NCI-H2227 treated with DMSO at 0.1 percent for 48 hours (cell line): ENCODE measurements at regions not wholly inside any gene's neighbourhood (a gene's known extent, or its start where the extent isn't known, plus 50 kb on each side); places are given as distances from the start of the nearest gene placed in this dataset.
"Not testable (repeated sequence)": the region's sequence is repeated elsewhere in the genome, so short reads cannot be mapped to it uniquely, and the experiment has no call there.

Experiments used
- DNase-seq: peaks from one replicate; lab custom pipeline; 2025; lab: John Stamatoyannopoulos, UW

GRCh38 chr3:112736805-112737566 is 96.0 kb upstream of the CCDC80 start:
- no peak for DNase-seq

GRCh38 chr3:112736386-112736785 is 95.4 kb upstream of the CCDC80 start:
- DNase-seq: no peak

GRCh38 chr3:112735926-112736325 is 95.0 kb upstream of the CCDC80 start:
- DNase-seq: no peak

DNA sequence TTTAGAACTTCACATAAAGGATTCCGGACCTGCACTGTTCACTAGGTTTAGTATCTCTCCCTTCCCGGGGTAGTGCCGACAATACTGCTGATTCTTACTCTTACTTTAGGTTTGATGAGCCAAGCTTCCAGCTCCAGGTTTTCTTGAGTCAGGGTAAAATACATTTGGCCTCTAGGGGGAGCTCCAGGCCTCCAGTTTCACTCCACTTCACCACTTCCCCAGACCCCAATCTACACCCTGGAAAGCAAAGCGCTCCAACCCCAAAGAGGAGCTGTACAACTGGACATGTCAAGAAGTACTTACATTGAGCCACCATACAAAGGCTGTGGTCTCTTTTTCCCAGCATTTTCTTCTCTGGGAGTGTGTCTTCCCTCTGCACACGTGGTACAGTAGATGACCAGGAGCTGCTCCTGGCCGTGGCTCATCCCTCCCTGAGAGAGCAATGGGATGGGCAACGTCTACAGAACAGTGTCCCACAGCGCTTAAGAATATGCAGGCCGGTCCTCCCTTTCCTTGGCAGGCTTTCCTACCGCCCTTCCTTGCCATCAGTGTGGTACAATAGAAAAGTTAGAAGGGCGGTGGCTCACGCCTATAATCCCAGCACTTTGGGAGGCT is 93.9 kb upstream of the CCDC80 start:
- no peak for DNase-seq

GRCh38 chr3:112734171-112734570 is 93.2 kb upstream of the CCDC80 start:
- no peak for DNase-seq

DNA sequence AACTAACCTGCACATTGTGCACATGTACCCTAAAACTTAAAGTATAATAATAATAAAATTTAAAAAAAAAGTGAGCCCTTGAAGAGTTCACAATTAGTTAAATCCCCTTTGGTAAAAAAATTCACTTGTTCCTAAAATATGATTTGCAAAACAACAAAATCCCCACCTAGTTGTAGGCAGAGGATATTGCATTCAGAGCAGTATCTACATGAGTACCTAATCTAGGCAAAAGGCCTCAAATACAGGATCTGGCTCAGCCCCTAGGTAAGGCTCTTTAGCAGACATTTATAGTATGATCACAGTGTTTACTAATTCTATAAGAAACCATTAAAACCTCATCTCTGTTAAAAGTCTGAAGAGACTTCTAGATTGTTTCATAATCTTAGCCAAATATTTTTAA is 89.3 kb upstream of the CCDC80 start:
- no peak for DNase-seq

DNA sequence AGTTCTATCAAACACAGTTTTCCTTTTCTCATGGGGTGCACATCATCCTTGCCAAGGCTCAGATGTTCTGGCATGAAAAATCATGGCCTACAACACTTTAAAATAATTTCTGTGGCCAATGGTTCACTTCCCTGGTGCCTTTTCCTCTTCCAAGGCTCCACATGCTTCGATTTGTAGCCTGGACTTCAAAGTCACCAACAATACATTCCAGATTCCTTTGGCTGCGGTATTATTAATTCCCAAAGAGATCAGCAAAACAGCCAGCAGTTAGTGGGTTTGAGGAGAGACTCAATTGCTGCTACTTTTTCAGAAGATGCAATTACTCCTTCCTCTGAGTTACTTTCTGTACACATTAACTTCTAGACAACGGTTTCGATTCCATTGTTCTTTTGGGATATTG is 80.3 kb upstream of the CCDC80 start:
- DNase-seq: no peak

GRCh38 chr3:112718967-112719366 is 78.0 kb upstream of the CCDC80 start:
- DNase-seq: no peak

GRCh38 chr3:112718516-112718915 is 77.6 kb upstream of the CCDC80 start:
- DNase-seq: no peak

- no peak for DNase-seq
Observed at GRCh38 chr3:112709911-112710310, 69.0 kb upstream of the CCDC80 start.

DNA sequence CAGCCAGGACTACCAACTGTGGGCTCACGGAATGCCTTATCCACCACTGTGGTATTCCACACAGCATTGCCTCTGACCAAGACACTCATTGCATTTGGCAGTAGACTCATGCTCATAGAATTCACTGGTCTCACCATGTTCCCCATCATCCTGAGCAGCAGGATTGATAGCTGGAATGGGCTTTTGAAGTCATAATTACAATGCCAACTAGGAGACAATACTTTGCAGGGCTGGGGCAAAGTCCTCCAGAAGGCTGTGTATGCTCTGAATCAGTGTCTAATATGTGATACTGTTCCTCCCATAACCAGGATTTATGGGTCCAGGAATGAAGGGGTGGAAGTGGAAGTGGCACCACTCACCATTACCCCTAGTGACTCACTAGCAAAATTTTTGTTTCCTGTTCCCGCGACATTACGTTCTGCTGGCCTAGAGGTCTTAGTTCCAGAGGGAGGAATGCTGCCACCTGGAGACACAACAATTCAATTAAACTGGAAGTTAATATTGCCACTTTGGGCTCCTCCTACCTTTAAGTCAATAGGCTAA is 58.6 kb upstream of the CCDC80 start:
- DNase-seq: no peak

- not testable (repeated sequence) for DNase-seq
Observed at GRCh38 chr3:112698442-112698841, 57.5 kb upstream of the CCDC80 start.

DNA sequence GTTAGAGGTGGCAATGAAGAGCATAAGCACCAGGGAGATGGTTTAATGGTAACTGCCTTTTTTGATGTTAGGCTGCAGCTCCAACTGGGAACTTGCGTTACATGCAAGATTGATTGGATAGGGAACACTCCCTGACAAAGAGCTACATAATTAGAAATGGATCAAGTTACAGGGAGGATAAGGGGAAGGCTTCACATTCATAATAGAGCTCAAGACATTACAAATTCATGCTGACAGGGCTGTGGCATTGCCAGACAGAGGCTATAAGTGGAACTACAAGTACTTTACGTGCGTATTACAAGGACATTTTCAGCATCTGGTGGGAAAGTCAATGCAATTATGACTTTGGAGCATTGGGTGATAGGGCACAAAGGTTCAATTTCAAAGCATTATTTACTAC is 55.3 kb upstream of the CCDC80 start:
- DNase-seq: not testable (repeated sequence)

- DNase-seq: not testable (repeated sequence)
Observed at GRCh38 chr3:112695377-112696108, 54.6 kb upstream of the CCDC80 start.

GRCh38 chr3:112694906-112695305 is 54.0 kb upstream of the CCDC80 start:
- not testable (repeated sequence) for DNase-seq

DNA sequence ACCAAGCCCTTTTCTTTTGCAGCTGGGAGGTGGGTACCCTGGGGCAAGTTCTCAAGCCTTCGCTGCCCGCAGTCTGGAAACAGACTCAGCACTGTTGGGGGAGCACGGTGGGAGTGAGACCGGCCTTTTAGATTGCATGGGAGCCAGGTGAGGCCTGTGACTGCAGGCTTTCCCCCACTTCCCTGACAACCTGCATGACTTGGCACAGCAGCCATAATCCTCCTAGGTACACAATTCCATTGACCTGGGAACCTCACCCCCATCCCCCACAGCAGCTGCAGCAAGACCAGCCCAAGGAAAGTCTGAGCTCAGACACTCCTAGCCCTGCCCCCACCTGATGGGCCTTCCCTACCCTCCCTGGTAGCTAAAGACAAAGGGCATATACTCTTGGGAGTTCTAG is 52.2 kb upstream of the CCDC80 start:
- DNase-seq: no peak
